ENCODE measurements at regions not wholly inside any gene's neighbourhood (a gene's known extent, or its start where the extent isn't known, plus 50 kb on each side); places are given as distances from the start of the nearest gene placed in this dataset.

DNA sequence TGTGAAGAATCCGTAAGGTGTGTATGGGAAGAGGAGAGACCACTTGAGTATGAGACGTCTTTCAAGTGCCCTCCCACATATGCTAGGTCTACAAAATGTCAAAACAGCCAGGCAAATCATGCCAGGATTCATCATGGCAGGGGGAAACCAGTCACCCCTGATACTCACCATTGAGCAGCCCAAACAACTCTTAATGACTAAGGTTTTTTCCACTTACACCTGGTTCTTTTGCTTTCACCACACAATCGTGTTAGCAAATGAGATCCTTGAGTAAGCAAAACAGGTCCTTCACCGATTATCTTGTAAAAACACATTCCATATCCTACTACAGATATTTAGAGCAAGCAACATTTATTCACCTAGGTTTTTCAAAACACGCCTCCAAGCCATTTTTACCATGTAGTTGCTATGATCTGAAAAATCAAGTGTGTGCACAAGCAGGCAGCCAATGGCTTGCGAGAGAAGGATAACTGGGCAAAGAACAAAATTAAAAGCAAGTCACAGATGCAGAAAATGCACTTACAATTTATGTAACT lies 177.5 kb upstream of the LPP start:
- no peaks in the 10 kb centered on the region; a peak in 2 of 4 replicates for H3K4me1 ChIP-seq (ENCODE audit: control insufficient read depth in 1 of 2, insufficient read depth in 2 of 2, low read depth in 1 of 2, low read length in 1 of 2)
- no peak for DNase-seq
- POLR2A ChIA-PET, result no interaction called here
- peaks cover 14% of the 10 kb centered on the region for H3F3A ChIP-seq (replicated peaks; ENCODE audit: insufficient read depth)
- CTCF ChIA-PET, result no interaction called here
- no peak overlapping the region for H3K4me3 ChIP-seq (ENCODE audit: low read depth in 2 of 2, low read length in 1 of 2)
- H3K27me3 ChIP-seq (ENCODE audit: insufficient read depth), result no peaks in the 10 kb centered on the region
- WGBS (ENCODE audit: low lambda C conversion rate), result 71% methylated on average over 6 of the region's 6 CpGs
- H2AFZ ChIP-seq (ENCODE audit: low read depth), result no peak overlapping the region
- TF ChIP-seq RFX5 (IDR thresholded peaks at IDR 0.05; ENCODE audit: low read length) (no peak), EP300 (IDR thresholded peaks at IDR 0.05; ENCODE audit: borderline replicate concordance in 1 of 2, low read depth in 1 of 2, low read length in 1 of 2) (no peak), CHD2 (IDR thresholded peaks at IDR 0.05; ENCODE audit: low read length, partially characterized antibody) (no peak), GATA2 (CRISPR knock-in tag; IDR thresholded peaks at IDR 0.05) (no peak), RAD21 (IDR thresholded peaks at IDR 0.05; ENCODE audit: low read length) (no peak), NFIC (IDR thresholded peaks at IDR 0.05; ENCODE audit: borderline replicate concordance) (no peak), FOSL2 (IDR thresholded peaks at IDR 0.05; ENCODE audit: borderline replicate concordance, low read depth) (no peak), MXI1 (IDR thresholded peaks at IDR 0.05; ENCODE audit: low read depth, low read length) (no peak), JUND (IDR thresholded peaks at IDR 0.05) (no peak), NRF1 (IDR thresholded peaks at IDR 0.05; ENCODE audit: low read depth, low read length) (no peak), FOXJ3 (CRISPR knock-in tag; IDR thresholded peaks at IDR 0.05) (no peak)
- TF ChIP-seq, protein P1, sequence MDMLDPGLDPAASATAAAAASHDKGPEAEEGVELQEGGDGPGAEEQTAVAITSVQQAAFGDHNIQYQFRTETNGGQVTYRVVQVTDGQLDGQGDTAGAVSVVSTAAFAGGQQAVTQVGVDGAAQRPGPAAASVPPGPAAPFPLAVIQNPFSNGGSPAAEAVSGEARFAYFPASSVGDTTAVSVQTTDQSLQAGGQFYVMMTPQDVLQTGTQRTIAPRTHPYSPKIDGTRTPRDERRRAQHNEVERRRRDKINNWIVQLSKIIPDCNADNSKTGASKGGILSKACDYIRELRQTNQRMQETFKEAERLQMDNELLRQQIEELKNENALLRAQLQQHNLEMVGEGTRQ (IDR thresholded peaks at IDR 0.05; ENCODE audit: borderline replicate concordance, low read depth, low read length), result no peak
- TF ChIP-seq, protein P2, sequence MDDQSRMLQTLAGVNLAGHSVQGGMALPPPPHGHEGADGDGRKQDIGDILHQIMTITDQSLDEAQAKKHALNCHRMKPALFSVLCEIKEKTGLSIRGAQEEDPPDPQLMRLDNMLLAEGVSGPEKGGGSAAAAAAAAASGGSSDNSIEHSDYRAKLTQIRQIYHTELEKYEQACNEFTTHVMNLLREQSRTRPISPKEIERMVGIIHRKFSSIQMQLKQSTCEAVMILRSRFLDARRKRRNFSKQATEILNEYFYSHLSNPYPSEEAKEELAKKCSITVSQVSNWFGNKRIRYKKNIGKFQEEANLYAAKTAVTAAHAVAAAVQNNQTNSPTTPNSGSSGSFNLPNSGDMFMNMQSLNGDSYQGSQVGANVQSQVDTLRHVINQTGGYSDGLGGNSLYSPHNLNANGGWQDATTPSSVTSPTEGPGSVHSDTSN (IDR thresholded peaks at IDR 0.05), result no peak
- TF ChIP-seq, protein P3, sequence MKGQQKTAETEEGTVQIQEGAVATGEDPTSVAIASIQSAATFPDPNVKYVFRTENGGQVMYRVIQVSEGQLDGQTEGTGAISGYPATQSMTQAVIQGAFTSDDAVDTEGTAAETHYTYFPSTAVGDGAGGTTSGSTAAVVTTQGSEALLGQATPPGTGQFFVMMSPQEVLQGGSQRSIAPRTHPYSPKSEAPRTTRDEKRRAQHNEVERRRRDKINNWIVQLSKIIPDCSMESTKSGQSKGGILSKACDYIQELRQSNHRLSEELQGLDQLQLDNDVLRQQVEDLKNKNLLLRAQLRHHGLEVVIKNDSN (IDR thresholded peaks at IDR 0.05; ENCODE audit: borderline replicate concordance, low read depth), result no peak
- TF ChIP-seq, protein P4, sequence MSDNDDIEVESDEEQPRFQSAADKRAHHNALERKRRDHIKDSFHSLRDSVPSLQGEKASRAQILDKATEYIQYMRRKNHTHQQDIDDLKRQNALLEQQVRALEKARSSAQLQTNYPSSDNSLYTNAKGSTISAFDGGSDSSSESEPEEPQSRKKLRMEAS (IDR thresholded peaks at IDR 0.05; ENCODE audit: low read depth), result no peak
- TF ChIP-seq, protein P5, sequence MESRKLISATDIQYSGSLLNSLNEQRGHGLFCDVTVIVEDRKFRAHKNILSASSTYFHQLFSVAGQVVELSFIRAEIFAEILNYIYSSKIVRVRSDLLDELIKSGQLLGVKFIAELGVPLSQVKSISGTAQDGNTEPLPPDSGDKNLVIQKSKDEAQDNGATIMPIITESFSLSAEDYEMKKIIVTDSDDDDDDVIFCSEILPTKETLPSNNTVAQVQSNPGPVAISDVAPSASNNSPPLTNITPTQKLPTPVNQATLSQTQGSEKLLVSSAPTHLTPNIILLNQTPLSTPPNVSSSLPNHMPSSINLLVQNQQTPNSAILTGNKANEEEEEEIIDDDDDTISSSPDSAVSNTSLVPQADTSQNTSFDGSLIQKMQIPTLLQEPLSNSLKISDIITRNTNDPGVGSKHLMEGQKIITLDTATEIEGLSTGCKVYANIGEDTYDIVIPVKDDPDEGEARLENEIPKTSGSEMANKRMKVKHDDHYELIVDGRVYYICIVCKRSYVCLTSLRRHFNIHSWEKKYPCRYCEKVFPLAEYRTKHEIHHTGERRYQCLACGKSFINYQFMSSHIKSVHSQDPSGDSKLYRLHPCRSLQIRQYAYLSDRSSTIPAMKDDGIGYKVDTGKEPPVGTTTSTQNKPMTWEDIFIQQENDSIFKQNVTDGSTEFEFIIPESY (IDR thresholded peaks at IDR 0.05; ENCODE audit: borderline replicate concordance, low read depth), result no peak
- TF ChIP-seq, protein P6, sequence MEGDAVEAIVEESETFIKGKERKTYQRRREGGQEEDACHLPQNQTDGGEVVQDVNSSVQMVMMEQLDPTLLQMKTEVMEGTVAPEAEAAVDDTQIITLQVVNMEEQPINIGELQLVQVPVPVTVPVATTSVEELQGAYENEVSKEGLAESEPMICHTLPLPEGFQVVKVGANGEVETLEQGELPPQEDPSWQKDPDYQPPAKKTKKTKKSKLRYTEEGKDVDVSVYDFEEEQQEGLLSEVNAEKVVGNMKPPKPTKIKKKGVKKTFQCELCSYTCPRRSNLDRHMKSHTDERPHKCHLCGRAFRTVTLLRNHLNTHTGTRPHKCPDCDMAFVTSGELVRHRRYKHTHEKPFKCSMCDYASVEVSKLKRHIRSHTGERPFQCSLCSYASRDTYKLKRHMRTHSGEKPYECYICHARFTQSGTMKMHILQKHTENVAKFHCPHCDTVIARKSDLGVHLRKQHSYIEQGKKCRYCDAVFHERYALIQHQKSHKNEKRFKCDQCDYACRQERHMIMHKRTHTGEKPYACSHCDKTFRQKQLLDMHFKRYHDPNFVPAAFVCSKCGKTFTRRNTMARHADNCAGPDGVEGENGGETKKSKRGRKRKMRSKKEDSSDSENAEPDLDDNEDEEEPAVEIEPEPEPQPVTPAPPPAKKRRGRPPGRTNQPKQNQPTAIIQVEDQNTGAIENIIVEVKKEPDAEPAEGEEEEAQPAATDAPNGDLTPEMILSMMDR (IDR thresholded peaks at IDR 0.05), result no peak
- no peaks in the 10 kb centered on the region for H3K9me2 ChIP-seq
- no peaks in the 10 kb centered on the region for H3K9me3 ChIP-seq
- no peaks in the 10 kb centered on the region for H3K79me2 ChIP-seq (ENCODE audit: insufficient read depth)
- no peak overlapping the region for H3K27ac ChIP-seq (ENCODE audit: low read depth in 2 of 2, low read length in 1 of 2)
- no peaks in the 10 kb centered on the region for H4K20me1 ChIP-seq (ENCODE audit: insufficient read depth)
- H3K36me3 ChIP-seq (replicated peaks in 1 of 2; ENCODE audit: control insufficient read depth in 1 of 2, insufficient read depth in 2 of 2, low read length in 1 of 2), result no peaks in the 10 kb centered on the region
- H3K4me2 ChIP-seq, result no peak overlapping the region
- no peak overlapping the region for H3K9ac ChIP-seq

Data from SK-N-SH (cell line).